ENCODE measurements at regions not wholly inside any gene's neighbourhood (a gene's known extent, or its start where the extent isn't known, plus 50 kb on each side); places are given as distances from the start of the nearest gene placed in this dataset.
"Not testable (repeated sequence)": the region's sequence is repeated elsewhere in the genome, so short reads cannot be mapped to it uniquely, and the experiment has no call there.

DNA sequence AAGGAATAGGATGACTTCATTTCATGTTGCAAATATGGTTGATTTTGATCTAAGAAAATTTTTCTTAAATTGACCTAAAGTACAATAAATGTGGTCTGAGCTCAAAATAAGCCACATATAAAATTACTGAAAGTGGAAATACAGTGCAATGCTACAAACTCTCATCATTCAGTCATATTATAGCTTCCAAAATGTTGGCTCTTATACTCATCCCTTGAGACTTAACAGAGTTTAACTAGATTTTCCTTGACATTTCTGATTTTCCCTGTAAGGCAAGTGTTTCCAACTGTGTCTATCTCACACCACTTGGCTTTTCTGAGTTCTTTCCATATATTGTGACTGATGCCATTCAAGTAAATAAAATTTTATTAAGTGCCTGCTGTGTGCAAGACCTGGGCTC, 123.7 kb upstream of the NTF3 start:
- Mint-ChIP-seq H3K9me3 (no peaks in the 10 kb centered on the region), H3K27me3 (peaks cover 9% of the 10 kb centered on the region), H3K4me1 (no peaks in the 10 kb centered on the region), H3K27ac (no peak overlapping the region), H3K4me3 (no peak overlapping the region), H3K36me3 (no peaks in the 10 kb centered on the region)
- ATAC-seq, result no peak

DNA sequence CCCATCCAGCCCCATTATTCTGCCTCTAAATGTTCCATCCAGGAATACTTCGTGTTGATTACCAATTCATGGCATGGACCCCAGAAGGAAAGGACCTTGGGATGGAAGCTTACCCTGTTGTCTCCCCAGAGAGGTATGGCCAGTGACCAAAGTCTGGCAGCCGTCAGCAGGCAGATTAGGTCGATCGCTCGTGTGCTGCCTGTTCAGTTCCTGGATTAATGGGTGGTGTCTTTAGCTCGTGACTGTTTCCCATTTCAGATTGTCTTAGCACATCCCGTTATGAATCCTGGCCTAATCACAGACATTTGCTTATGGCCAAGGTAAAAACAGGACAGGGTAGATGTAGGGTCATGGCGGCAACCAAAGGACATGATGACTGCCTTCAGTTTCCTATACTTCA, 122.9 kb upstream of the NTF3 start:
- Mint-ChIP-seq H3K9me3 (no peaks in the 10 kb centered on the region), H3K27me3 (peaks cover 9% of the 10 kb centered on the region), H3K4me1 (no peaks in the 10 kb centered on the region), H3K27ac (no peak overlapping the region), H3K36me3 (no peaks in the 10 kb centered on the region), H3K4me3 (no peak overlapping the region)
- no peak for ATAC-seq

DNA sequence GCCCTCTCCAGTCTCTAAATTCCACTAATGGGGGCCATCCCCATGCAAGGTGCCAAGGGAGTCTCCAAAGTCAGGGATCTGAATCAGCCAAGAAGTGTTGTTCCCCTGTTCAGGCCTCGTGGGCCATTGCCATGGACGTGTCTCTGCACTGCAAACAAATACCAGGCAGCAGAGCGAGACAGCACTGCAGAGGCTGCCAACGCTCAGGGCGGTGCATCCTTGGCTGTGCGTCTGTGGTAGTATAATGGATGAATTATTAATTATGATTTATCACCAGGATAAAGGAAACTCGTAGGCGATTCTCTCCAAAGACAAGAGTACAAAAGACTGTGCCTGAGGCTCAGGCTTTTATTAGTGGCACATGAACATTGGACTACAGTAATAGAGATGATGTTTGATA, 122.3 kb upstream of the NTF3 start:
- Mint-ChIP-seq H3K4me3 (no peak overlapping the region), H3K36me3 (no peaks in the 10 kb centered on the region), H3K27me3 (peaks cover 9% of the 10 kb centered on the region), H3K9me3 (no peaks in the 10 kb centered on the region), H3K4me1 (no peaks in the 10 kb centered on the region), H3K27ac (no peak overlapping the region)
- peak; percentile 19 for ATAC-seq

DNA sequence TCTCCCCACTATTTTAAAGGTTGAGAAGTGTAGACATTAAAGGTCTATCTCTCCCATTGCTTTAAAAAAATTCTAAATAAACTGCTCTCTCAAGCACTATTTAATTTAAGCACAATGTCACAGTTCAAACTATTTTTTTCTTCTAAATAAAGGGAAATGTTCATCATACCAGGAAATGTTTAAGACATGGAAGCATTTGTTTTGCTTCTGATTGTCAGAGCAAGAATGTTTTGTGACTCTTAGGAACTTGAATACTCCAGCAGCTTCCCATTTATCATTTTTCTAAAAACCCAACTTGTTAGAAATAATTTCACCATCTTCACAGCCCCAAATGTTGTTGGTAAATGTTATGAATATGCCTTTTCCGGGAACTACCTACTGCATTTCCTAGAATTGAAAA, 121.8 kb upstream of the NTF3 start:
- no peaks in the 10 kb centered on the region for H3K4me1 Mint-ChIP-seq

DNA sequence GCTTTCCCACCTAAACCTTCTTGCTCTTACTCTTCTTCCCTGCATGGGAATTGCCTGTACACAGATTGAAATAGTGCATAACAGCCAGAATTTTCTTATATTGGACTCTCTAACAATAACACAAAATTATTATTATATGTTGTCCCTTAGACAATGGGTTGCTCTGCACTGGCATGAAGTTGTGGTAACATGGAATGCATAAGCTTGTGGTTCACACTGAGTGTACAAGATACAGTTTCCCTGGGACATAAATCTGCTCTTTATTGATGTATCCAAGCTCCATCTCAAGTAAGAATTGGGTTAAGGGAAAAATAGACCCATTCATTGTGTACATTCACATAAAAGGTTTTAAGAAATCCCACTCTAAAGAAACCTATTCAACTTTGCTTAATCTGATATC, 114.4 kb upstream of the NTF3 start:
- Mint-ChIP-seq H3K27ac (no peak overlapping the region), H3K27me3 (peaks cover 28% of the 10 kb centered on the region), H3K9me3 (no peaks in the 10 kb centered on the region), H3K4me3 (no peak overlapping the region), H3K4me1 (no peaks in the 10 kb centered on the region), H3K36me3 (no peaks in the 10 kb centered on the region)
- no peak for ATAC-seq

More for the DNA sequence above, 121.8 kb upstream of the NTF3 start:
- no peak overlapping the region for H3K4me3 Mint-ChIP-seq
- no peaks in the 10 kb centered on the region for H3K9me3 Mint-ChIP-seq
- ATAC-seq, result no peak
- no peaks in the 10 kb centered on the region for H3K36me3 Mint-ChIP-seq
- H3K27me3 Mint-ChIP-seq, result peaks cover 9% of the 10 kb centered on the region
- no peak overlapping the region for H3K27ac Mint-ChIP-seq

DNA sequence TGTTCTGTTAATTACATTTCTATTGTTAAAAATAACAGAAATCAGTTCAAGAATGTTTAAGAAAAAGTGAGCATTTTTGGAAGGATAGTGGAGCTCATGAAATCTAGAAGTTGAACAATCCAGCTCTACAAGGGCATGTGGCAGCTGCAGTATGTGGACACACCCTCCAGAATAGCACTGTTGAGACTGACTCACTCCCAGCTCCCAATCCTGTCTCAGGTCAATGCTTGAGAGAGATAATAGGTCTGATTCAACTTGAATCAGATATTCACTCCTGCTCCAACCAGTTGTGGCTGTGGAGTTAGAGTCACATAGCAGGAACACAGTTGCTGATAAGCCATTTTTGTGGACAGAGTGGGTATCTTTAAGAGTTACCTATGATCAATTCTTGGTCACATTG, 113.0 kb upstream of the NTF3 start:
- Mint-ChIP-seq H3K27ac (no peak overlapping the region), H3K4me3 (no peak overlapping the region), H3K9me3 (peaks cover 4% of the 10 kb centered on the region), H3K27me3 (peaks cover 28% of the 10 kb centered on the region), H3K4me1 (no peaks in the 10 kb centered on the region), H3K36me3 (no peaks in the 10 kb centered on the region)
- ATAC-seq, result no peak

DNA sequence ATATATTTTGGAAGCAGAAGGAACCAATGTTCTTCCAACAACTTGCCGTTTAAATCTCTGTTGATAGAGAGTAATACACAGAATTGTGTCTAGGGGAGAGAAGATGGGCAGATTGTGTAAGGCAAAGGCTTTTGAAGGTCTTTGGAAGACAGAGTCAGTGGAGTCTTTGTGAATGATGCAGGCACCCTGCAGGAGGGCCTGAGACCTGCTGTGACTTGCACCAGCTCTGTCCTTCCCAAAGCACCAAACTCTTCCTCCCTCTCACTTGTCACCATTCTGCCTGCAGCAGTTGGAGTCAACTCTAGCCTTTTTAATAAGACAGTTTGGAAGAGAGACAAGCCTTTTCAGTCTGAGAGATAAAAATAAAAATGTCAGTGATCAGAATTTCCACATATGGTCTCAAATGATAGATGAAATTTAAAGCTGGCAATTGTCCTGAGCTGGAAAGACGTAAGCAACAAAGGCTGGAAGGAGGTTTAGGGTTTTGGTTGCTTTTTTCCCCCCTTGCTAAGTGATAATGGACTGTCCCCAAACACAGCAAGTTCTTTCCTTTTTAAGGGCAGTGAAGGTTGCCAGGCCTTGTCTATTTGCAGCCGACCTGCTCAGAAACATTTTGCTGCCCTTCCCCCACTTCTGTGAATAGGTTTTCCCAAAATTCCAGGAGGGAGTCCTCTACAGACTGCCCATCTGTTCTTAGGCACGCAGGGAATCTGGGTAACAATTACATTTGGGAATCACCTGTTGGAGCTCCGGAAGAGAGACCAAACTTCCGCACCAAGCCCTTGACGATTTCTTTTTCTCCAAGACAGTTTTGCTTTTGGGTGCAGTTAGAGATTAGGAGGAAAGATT, 103.0 kb upstream of the NTF3 start:
- no peak overlapping the region for H3K27ac Mint-ChIP-seq

DNA sequence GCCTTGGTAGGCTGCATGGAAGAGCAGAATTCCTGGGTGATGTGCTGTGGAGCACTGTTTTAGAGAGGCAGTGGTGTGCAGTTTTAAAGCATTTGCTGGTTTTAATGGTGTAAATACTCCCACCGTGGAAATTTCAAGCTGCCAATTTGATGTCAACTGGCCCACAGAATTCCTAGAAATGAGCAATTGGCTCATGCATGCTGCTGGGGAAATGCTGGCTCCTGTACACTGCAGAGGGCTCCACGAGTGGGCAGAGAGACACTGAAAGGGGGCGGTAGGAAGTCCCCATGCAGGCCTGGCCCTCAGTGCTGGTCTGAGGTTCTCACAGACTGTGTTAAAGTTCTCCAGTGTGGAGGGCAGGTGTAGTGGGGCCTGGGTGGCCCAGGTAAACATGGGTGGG, 99.4 kb upstream of the NTF3 start:
- H3K4me1 Mint-ChIP-seq, result no peaks in the 10 kb centered on the region
- H3K27ac Mint-ChIP-seq, result no peak overlapping the region
- H3K9me3 Mint-ChIP-seq, result no peaks in the 10 kb centered on the region
- no peak overlapping the region for H3K4me3 Mint-ChIP-seq
- H3K27me3 Mint-ChIP-seq, result peaks cover 2% of the 10 kb centered on the region
- ATAC-seq, result no peak
- H3K36me3 Mint-ChIP-seq, result no peaks in the 10 kb centered on the region

More for the DNA sequence above, 103.0 kb upstream of the NTF3 start:
- Mint-ChIP-seq H3K27me3 (peaks cover 10% of the 10 kb centered on the region), H3K36me3 (no peaks in the 10 kb centered on the region), H3K4me3 (no peak overlapping the region), H3K4me1 (no peaks in the 10 kb centered on the region), H3K9me3 (peaks cover 4% of the 10 kb centered on the region)
- ATAC-seq, result no peak

DNA sequence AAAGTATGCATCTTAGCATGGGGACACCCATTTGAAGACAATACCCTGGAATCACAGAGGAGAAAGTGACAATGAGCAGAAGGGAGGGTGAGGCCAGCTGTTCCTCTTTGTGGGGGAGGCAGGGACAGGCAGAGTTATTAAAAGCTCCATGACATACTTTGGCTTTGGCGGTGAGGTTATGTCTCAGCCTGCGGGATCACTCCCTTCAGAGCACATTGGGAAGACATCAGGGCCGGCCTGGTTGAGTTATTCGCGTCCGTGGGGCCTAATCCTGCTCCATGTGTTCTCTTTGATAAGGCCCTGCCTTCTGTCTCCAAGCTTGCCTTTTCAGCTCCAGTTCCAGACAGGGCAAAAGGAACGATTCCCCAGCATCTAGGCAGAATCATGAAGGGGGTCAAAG, 98.8 kb upstream of the NTF3 start:
- Mint-ChIP-seq H3K9me3 (no peaks in the 10 kb centered on the region), H3K36me3 (no peaks in the 10 kb centered on the region), H3K27ac (no peak overlapping the region), H3K4me3 (no peak overlapping the region), H3K4me1 (no peaks in the 10 kb centered on the region), H3K27me3 (no peaks in the 10 kb centered on the region)
- ATAC-seq, result no peak

DNA sequence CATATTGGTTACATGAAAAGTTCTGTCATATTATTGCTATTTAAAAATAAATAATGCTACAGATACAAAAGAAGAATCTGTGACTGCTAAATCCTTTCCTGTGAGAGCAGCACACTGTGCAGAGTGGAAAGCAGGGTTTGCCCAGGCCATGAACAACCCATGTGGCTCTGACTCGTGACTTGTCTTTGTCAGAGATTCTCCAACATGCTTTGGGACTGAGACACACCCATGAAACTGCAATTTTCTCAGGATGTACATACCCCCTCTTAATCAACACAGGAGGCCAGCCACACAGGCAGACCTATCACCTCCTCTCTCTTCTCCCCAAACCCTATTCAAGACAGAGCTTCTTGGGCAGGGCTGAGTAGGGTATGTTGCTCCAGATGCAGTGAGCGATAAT, 96.8 kb upstream of the NTF3 start:
- H3K27me3 Mint-ChIP-seq, result no peaks in the 10 kb centered on the region
- ATAC-seq, result no peak
- H3K27ac Mint-ChIP-seq, result no peak overlapping the region
- no peaks in the 10 kb centered on the region for H3K36me3 Mint-ChIP-seq
- no peaks in the 10 kb centered on the region for H3K9me3 Mint-ChIP-seq
- no peak overlapping the region for H3K4me3 Mint-ChIP-seq
- no peaks in the 10 kb centered on the region for H3K4me1 Mint-ChIP-seq

DNA sequence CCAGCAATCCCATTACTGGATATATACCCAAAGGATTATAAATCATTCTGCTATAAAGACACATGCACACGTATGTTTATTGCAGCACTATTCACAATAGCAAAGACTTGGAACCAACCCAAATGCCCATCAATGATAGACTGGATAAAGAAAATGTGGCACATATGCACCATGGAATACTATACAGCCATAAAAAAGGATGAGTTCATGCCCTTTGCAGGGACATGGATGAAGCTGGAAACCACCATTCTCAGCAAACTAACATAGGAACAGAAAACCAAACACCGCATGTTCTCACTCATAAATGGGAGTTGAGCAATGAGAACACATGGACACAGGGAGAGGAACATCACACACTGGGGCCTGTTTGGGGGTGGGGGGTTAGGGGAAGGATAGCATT, 90.8 kb upstream of the NTF3 start:
- H3K4me1 Mint-ChIP-seq, H3K4me3 Mint-ChIP-seq, H3K27ac Mint-ChIP-seq, H3K36me3 Mint-ChIP-seq, H3K9me3 Mint-ChIP-seq, ATAC-seq: not testable (repeated sequence)
- H3K27me3 Mint-ChIP-seq, result peaks cover 14% of the 10 kb centered on the region

DNA sequence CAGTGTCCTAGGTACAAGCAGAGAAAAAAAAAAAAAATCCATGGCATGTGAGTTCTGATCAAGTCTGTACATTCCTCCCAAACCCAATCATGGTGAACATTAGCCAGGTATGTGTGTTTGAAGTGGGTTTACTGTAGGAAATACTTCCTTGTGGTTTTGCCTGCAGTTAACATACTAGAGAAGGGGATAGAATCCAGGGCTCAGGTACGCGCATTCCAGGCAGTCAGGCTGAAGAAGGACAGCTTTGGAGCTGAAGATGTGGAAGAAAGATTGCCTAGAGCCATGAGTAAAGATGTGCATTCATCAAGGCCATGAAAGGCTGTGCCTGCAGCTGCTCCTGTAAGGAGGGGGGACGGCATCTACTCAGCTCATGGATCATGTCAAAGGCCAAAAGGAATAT, 88.2 kb upstream of the NTF3 start:
- no peaks in the 10 kb centered on the region for H3K4me1 Mint-ChIP-seq
- peaks cover 16% of the 10 kb centered on the region for H3K27me3 Mint-ChIP-seq
- H3K27ac Mint-ChIP-seq, result no peak overlapping the region
- no peak for ATAC-seq
- no peaks in the 10 kb centered on the region for H3K9me3 Mint-ChIP-seq
- H3K36me3 Mint-ChIP-seq, result no peaks in the 10 kb centered on the region
- no peak overlapping the region for H3K4me3 Mint-ChIP-seq

DNA sequence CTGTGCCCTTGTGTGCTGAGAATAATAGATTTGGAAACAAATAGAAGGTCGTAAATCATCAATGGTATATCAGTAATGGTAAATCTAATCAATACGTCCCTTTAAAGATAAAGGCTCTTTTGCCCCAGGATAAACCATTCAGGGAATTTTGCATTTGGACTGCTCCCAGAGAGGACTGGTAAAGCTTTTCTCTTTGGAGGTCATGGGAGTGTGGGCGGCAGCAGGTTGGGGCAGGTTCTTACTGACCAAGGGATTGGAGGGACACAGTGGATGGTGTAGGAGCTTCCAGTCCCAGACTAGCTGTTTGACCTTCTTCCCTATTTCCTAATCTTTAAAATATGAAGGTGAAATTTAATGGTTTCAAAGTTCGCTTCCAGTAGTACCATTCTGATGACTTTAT, 87.8 kb upstream of the NTF3 start:
- Mint-ChIP-seq H3K4me1 (no peaks in the 10 kb centered on the region), H3K9me3 (no peaks in the 10 kb centered on the region), H3K36me3 (no peaks in the 10 kb centered on the region), H3K27me3 (peaks cover 16% of the 10 kb centered on the region), H3K27ac (no peak overlapping the region), H3K4me3 (no peak overlapping the region)
- no peak for ATAC-seq

DNA sequence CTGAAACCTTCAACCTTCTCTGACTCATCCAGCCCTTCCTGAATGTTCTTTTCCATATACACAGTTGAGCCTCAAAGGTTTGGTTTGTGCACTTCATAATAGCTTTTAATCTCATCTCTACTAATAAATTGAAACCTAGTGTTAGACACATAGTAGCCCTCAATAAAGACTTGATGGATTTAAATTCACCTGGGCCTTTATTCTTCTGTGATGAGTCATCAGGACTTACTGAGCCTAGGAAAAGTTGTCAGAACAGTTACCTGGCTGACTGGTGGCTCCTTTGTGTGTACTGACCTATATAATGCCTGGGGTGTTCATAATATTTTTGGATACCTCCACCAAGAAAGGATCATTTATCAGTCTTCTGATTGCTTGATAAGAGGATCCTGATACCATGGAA, 86.4 kb upstream of the NTF3 start:
- Mint-ChIP-seq H3K4me3 (no peak overlapping the region), H3K27ac (no peak overlapping the region), H3K4me1 (no peaks in the 10 kb centered on the region), H3K27me3 (peaks cover 16% of the 10 kb centered on the region), H3K36me3 (no peaks in the 10 kb centered on the region), H3K9me3 (no peaks in the 10 kb centered on the region)
- no peak for ATAC-seq

DNA sequence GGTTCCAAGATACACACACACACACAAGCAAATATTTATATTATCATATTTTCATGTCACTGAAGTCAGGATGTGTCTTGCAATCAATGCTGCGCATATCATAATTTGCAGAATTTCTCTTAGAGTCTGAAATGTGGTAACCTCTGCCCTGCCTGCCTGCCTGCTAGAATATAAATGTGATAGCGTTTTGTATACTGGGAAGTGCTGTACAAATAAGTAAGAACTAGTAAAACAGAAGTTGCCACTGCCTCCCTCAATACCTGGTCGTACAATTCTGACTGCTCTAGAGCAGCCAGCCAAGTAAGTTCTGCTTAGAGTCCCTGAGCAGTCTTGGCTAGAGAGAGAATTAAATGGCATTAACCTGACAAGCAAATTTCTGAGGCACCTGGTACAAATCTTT, 83.9 kb upstream of the NTF3 start:
- no peak for ATAC-seq
- Mint-ChIP-seq H3K4me1 (no peaks in the 10 kb centered on the region), H3K4me3 (no peak overlapping the region), H3K36me3 (no peaks in the 10 kb centered on the region), H3K9me3 (peaks cover 3% of the 10 kb centered on the region), H3K27ac (no peak overlapping the region), H3K27me3 (peaks cover 16% of the 10 kb centered on the region)

DNA sequence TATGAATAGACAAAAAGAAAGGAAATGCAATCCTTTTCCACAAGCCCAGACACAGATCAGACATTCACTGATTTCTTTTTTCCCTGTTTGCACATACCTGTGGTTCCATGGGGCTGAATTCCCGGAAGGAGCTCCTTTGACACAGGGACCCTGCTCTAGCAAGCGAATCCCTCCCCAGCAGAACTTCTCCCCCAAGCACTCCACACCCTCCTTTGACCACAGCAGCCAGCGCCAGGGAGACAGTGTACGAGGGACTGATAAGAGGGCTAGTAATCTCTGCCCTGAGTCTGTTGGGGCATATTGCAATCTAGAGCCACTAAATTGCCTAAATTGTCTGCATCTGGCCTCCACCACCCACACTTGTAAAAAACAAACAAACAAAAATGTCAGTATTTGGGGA, 83.4 kb upstream of the NTF3 start:
- no peak for ATAC-seq
- H3K27me3 Mint-ChIP-seq, result peaks cover 16% of the 10 kb centered on the region

More for the DNA sequence above, 83.4 kb upstream of the NTF3 start:
- no peak overlapping the region for H3K4me3 Mint-ChIP-seq
- H3K4me1 Mint-ChIP-seq, result no peaks in the 10 kb centered on the region
- peaks cover 6% of the 10 kb centered on the region for H3K9me3 Mint-ChIP-seq
- H3K27ac Mint-ChIP-seq, result no peak overlapping the region
- H3K36me3 Mint-ChIP-seq, result no peaks in the 10 kb centered on the region

Data from stimulated activated memory B cell treated with anti-CD40 and anti-IgM and Interleukin-4, amounts not matched to agents 10 μg/mL and 1 μg/mL and 100 μg/mL, for 72 hours (primary cell).